H1 (cell line): ENCODE measurements at regions not wholly inside any gene's neighbourhood (a gene's known extent, or its start where the extent isn't known, plus 50 kb on each side); places are given as distances from the start of the nearest gene placed in this dataset.

Experiments used
- BRCA1 ChIP-seq: IDR thresholded peaks from 2 replicates; pipeline ENCODE4 v1.6.1; 2012; ENCODE audit warnings: low read depth, low read length, improper control_type of control experiment
- CHD7 ChIP-seq: fragments of 300-600 bp; sonication (generic); IDR thresholded peaks from 2 replicates; pipeline ENCODE4 v1.7.1; 2012; ENCODE audit warnings: low read length, moderate library complexity, mild to moderate bottlenecking, inconsistent platforms; ENCODE audit not compliant: insufficient replicate concordance
- CREB1 ChIP-seq: IDR thresholded peaks from 2 replicates; pipeline ENCODE4 v1.6.1; 2012; ENCODE audit warnings: inconsistent platforms
- CTBP2 ChIP-seq: IDR thresholded peaks from 2 replicates; pipeline ENCODE4 v1.7.0; 2011; ENCODE audit warnings: borderline replicate concordance, mild to moderate bottlenecking, moderate library complexity, mixed read lengths, low read length; ENCODE audit not compliant: insufficient read depth, insufficient read length
- E2F6 ChIP-seq: IDR thresholded peaks from 2 replicates; pipeline ENCODE4 v1.6.1; 2012; ENCODE audit warnings: inconsistent platforms
- POU5F1 ChIP-seq: IDR thresholded peaks from 2 replicates; pipeline ENCODE4 v1.6.1; 2011; ENCODE audit warnings: low read depth, mild to moderate bottlenecking, low read length, moderate library complexity
- SP2 ChIP-seq: IDR thresholded peaks from 2 replicates; pipeline ENCODE4 v1.6.1; 2012; ENCODE audit warnings: mild to moderate bottlenecking, low read length, inconsistent platforms
- TF ChIP-seq, protein P1 (sequence below): IDR thresholded peaks from 2 replicates; pipeline ENCODE4 v1.6.1; 2012; ENCODE audit warnings: low read length, inconsistent platforms

- no peak for TF ChIP-seq CHD7
- TF ChIP-seq POU5F1, result no peak
- no peak for TF ChIP-seq CREB1
- TF ChIP-seq CTBP2, result no peak
- TF ChIP-seq, protein P1, sequence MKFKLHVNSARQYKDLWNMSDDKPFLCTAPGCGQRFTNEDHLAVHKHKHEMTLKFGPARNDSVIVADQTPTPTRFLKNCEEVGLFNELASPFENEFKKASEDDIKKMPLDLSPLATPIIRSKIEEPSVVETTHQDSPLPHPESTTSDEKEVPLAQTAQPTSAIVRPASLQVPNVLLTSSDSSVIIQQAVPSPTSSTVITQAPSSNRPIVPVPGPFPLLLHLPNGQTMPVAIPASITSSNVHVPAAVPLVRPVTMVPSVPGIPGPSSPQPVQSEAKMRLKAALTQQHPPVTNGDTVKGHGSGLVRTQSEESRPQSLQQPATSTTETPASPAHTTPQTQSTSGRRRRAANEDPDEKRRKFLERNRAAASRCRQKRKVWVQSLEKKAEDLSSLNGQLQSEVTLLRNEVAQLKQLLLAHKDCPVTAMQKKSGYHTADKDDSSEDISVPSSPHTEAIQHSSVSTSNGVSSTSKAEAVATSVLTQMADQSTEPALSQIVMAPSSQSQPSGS, result no peak
- TF ChIP-seq BRCA1, result no peak
- TF ChIP-seq SP2, result no peak
- no peak for TF ChIP-seq E2F6
Observed at GRCh38 chr14:26187996-26188620, 409.7 kb downstream of the NOVA1 start (continued).
